ENCODE measurements at regions not wholly inside any gene's neighbourhood (a gene's known extent, or its start where the extent isn't known, plus 50 kb on each side); places are given as distances from the start of the nearest gene placed in this dataset.
"Not testable (repeated sequence)": the region's sequence is repeated elsewhere in the genome, so short reads cannot be mapped to it uniquely, and the experiment has no call there.

GRCh38 chr2:123840016-123840415 is 185.1 kb upstream of the CNTNAP5 start:
- DNase-seq: no peak

- peak; percentile 68 for DNase-seq
Measured at GRCh38 chr2:123840574-123840973, 184.5 kb upstream of the CNTNAP5 start.

- DNase-seq: no peak
Measured at GRCh38 chr2:123851281-123851680, 173.8 kb upstream of the CNTNAP5 start.

GRCh38 chr2:123853161-123853560 is 171.9 kb upstream of the CNTNAP5 start:
- DNase-seq: peak; percentile 26

GRCh38 chr2:123859031-123859430 is 166.1 kb upstream of the CNTNAP5 start:
- not testable (repeated sequence) for DNase-seq

- DNase-seq: no peak
Measured at GRCh38 chr2:123864416-123864815, 160.7 kb upstream of the CNTNAP5 start.

GRCh38 chr2:123870206-123870880 is 154.7 kb upstream of the CNTNAP5 start:
- no peak for DNase-seq

GRCh38 chr2:123870881-123871276 is 154.2 kb upstream of the CNTNAP5 start:
- no peak for DNase-seq

- DNase-seq: peak; percentile 21
Measured at GRCh38 chr2:123890148-123890547, 134.9 kb upstream of the CNTNAP5 start.

- no peak for DNase-seq
Measured at GRCh38 chr2:123894167-123894566, 130.9 kb upstream of the CNTNAP5 start.

- DNase-seq: no peak
Measured at GRCh38 chr2:123895651-123896050, 129.4 kb upstream of the CNTNAP5 start.

- DNase-seq: no peak
Measured at GRCh38 chr2:123901256-123901655, 123.8 kb upstream of the CNTNAP5 start.

- peak; percentile 24 for DNase-seq
Measured at GRCh38 chr2:123906361-123906760, 118.7 kb upstream of the CNTNAP5 start.

GRCh38 chr2:123908522-123908921 is 116.6 kb upstream of the CNTNAP5 start:
- DNase-seq: peak; percentile 22

- peak; percentile 44 for DNase-seq
Measured at GRCh38 chr2:123912171-123912570, 112.9 kb upstream of the CNTNAP5 start.

- peak; percentile 90 for DNase-seq
Measured at GRCh38 chr2:123913143-123913735, 111.8 kb upstream of the CNTNAP5 start.

- peak; percentile 36 for DNase-seq
Measured at GRCh38 chr2:123915380-123915779, 109.7 kb upstream of the CNTNAP5 start.

- peak; percentile 58 for DNase-seq
Measured at GRCh38 chr2:123916051-123916450, 109.0 kb upstream of the CNTNAP5 start.

GRCh38 chr2:123916531-123916930 is 108.6 kb upstream of the CNTNAP5 start:
- peak; percentile 91 for DNase-seq

- peak; percentile 47 for DNase-seq
Measured at GRCh38 chr2:123917241-123917640, 107.8 kb upstream of the CNTNAP5 start.

- no peak for DNase-seq
Measured at GRCh38 chr2:123928358-123928757, 96.7 kb upstream of the CNTNAP5 start.

GRCh38 chr2:123935405-123935804 is 89.7 kb upstream of the CNTNAP5 start:
- DNase-seq: no peak

GRCh38 chr2:123953846-123954245 is 71.2 kb upstream of the CNTNAP5 start:
- peak; percentile 84 for DNase-seq

GRCh38 chr2:123958011-123958410 is 67.1 kb upstream of the CNTNAP5 start:
- DNase-seq: no peak

- DNase-seq: no peak
Measured at GRCh38 chr2:123961576-123961975, 63.5 kb upstream of the CNTNAP5 start.
